Fibroblast of the conjunctiva (primary cell): ENCODE measurements at regions not wholly inside any gene's neighbourhood (a gene's known extent, or its start where the extent isn't known, plus 50 kb on each side); places are given as distances from the start of the nearest gene placed in this dataset.

Source experiments
- DNase-seq: peaks from one replicate; pipeline ENCODE4 v3.0.0-alpha.2; 2010; ENCODE audit warnings: low read depth

- DNase-seq: no peak
These were observed 414.4 kb downstream of the BRINP1 start for GRCh38 chr9:118954857-118955256.

GRCh38 chr9:118957585-118957984 is 411.6 kb downstream of the BRINP1 start:
- DNase-seq: no peak

- no peak for DNase-seq
These were observed 409.9 kb downstream of the BRINP1 start for GRCh38 chr9:118959366-118959765.

GRCh38 chr9:118961857-118962256 is 407.4 kb downstream of the BRINP1 start:
- DNase-seq: no peak

- no peak for DNase-seq
These were observed 406.8 kb downstream of the BRINP1 start for GRCh38 chr9:118962426-118962825.

- DNase-seq: no peak
These were observed 405.6 kb downstream of the BRINP1 start for GRCh38 chr9:118963674-118964073.

- no peak for DNase-seq
These were observed 401.3 kb downstream of the BRINP1 start for GRCh38 chr9:118967901-118968300.

- no peak for DNase-seq
These were observed 393.5 kb downstream of the BRINP1 start for GRCh38 chr9:118975736-118976135.

- no peak for DNase-seq
These were observed 393.1 kb downstream of the BRINP1 start for GRCh38 chr9:118976160-118976559.

- DNase-seq: no peak
These were observed 384.6 kb downstream of the BRINP1 start for GRCh38 chr9:118984607-118985006.

GRCh38 chr9:118985851-118986250 is 383.4 kb downstream of the BRINP1 start:
- DNase-seq: no peak

GRCh38 chr9:118987167-118987566 is 382.1 kb downstream of the BRINP1 start:
- DNase-seq: no peak

GRCh38 chr9:118990949-118991348 is 378.3 kb downstream of the BRINP1 start:
- no peak for DNase-seq

- no peak for DNase-seq
These were observed 377.6 kb downstream of the BRINP1 start for GRCh38 chr9:118991366-118992285.

GRCh38 chr9:118992813-118993794 is 376.1 kb downstream of the BRINP1 start:
- no peak for DNase-seq

- no peak for DNase-seq
These were observed 375.3 kb downstream of the BRINP1 start for GRCh38 chr9:118993965-118994364.

GRCh38 chr9:119002491-119002890 is 366.7 kb downstream of the BRINP1 start:
- no peak for DNase-seq

GRCh38 chr9:119003201-119003611 is 366.0 kb downstream of the BRINP1 start:
- DNase-seq: no peak

- no peak for DNase-seq
These were observed 365.2 kb downstream of the BRINP1 start for GRCh38 chr9:119003882-119004617.

- DNase-seq: peak; percentile 4
These were observed 364.6 kb downstream of the BRINP1 start for GRCh38 chr9:119004618-119004990.

- no peak for DNase-seq
These were observed 364.1 kb downstream of the BRINP1 start for GRCh38 chr9:119005162-119005561.

- DNase-seq: no peak
These were observed 360.0 kb downstream of the BRINP1 start for GRCh38 chr9:119009249-119009648.
